A673 (cell line): ENCODE measurements at regions not wholly inside any gene's neighbourhood (a gene's known extent, or its start where the extent isn't known, plus 50 kb on each side); places are given as distances from the start of the nearest gene placed in this dataset.

Experiments
- CTCF ChIP-seq: fragments of 300-800, 200-600 bp; sonication (generic); conservative IDR thresholded peaks from 2 replicates; pipeline ENCODE4 v1.5.1; 2017; ENCODE audit warnings: low read depth, mild to moderate bottlenecking, antibody characterized with exemption, low read length, moderate library complexity, mixed read lengths
- EZH2 ChIP-seq: fragments of 200-600 bp; sonication (generic); IDR thresholded peaks from 2 replicates; pipeline ENCODE4 v1.6.1; 2017; ENCODE audit warnings: borderline replicate concordance, low read depth, mild to moderate bottlenecking, mixed read lengths, antibody characterized with exemption, low read length; ENCODE audit not compliant: poor library complexity, severe bottlenecking

GRCh38 chr11:116499396-116500003, 273.3 kb downstream of the BUD13 start:
- TF ChIP-seq CTCF, result peak; percentile 88
- no peak for TF ChIP-seq EZH2
